WERI-Rb-1 (cell line): ENCODE measurements at regions not wholly inside any gene's neighbourhood (a gene's known extent, or its start where the extent isn't known, plus 50 kb on each side); places are given as distances from the start of the nearest gene placed in this dataset.

Experiments
- DNase-seq: peaks from one replicate; pipeline ENCODE4 v3.0.0-alpha.2; 2020
- H3K27ac ChIP-seq: fragments of 250-450 bp; sonication (Bioruptor Pico); 2 replicates; pipeline ENCODE4 v1.5.1; 2020; ENCODE audit warnings: mild to moderate bottlenecking, moderate library complexity
- H3K27me3 ChIP-seq: fragments of 250-450 bp; sonication (Bioruptor Pico); 2 replicates; pipeline ENCODE4 v1.5.1; 2021; ENCODE audit warnings: mild to moderate bottlenecking, low read depth, moderate library complexity; ENCODE audit not compliant: insufficient read depth, severe bottlenecking
- H3K36me3 ChIP-seq: fragments of 250-450 bp; sonication (Bioruptor Pico); 2 replicates; pipeline ENCODE4 v1.5.1; 2020; ENCODE audit warnings: mild to moderate bottlenecking, moderate library complexity
- H3K4me3 ChIP-seq: 2 replicates; pipeline ENCODE4 v1.5.1; 2011; ENCODE audit warnings: low read depth, mild to moderate bottlenecking, control low read depth, low read length
- H3K9me3 ChIP-seq: fragments of 250-450 bp; sonication (Bioruptor Pico); 2 replicates; pipeline ENCODE4 v1.5.1; 2021; ENCODE audit warnings: mild to moderate bottlenecking, moderate library complexity; ENCODE audit not compliant: severe bottlenecking
- TF ChIP-seq, protein P1 (sequence below): IDR thresholded peaks from 2 replicates; pipeline ENCODE4 v1.5.1; 2011; ENCODE audit warnings: low read depth, mild to moderate bottlenecking, control low read depth, inconsistent platforms, low read length

DNA sequence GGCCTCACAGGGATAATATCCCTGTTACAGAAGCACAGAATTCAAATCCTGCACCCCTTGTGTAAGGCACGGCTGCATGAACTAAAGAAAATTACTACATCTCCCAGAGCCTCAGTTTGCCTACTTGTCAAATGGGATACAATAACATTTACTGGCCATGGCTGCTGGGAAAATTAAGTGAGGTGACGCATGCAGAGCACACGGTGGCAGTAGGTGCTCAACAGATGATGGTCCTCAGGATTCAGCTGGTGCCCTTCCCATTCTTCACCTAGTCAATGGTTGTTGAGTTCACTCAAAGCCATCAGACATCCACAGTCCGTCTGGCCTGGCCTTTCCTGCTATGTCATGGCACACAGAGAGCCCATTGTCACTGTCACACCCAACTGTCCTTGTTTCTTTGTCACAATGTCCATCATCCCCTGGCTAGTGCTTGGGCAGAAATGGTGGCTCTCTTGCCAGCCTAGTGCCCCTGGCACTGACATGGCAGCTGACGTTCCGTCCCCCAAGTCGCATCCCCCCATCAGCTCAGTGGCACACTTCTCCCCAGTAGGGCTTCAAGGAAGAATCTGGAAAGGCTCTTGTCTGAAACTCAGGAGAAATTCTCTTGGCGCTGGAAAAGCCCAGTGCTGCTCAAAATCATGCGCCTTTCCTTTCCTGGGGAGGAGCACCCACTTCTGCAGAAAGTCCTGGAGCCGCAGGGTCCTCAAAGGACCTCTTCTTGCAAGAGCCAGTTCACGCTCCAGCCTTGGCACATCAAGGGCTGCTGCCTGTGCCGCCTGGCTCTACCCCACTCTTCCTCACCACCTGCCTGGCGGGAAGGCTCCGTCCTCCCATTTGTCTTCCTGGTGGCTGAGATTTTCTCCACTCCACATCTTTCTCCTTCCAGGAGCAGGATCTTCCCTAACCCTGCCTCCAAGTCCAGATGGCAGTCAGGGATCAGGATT lies 55.9 kb upstream of the SLC66A3 start:
- Histone ChIP-seq H3K27me3 (no peaks in the 10 kb centered on the region), H3K4me3 (no peak overlapping the region), H3K27ac (no peak overlapping the region), H3K9me3 (peaks cover 3% of the 10 kb centered on the region), H3K36me3 (no peaks in the 10 kb centered on the region)
- no peak for DNase-seq
- TF ChIP-seq, protein P1, sequence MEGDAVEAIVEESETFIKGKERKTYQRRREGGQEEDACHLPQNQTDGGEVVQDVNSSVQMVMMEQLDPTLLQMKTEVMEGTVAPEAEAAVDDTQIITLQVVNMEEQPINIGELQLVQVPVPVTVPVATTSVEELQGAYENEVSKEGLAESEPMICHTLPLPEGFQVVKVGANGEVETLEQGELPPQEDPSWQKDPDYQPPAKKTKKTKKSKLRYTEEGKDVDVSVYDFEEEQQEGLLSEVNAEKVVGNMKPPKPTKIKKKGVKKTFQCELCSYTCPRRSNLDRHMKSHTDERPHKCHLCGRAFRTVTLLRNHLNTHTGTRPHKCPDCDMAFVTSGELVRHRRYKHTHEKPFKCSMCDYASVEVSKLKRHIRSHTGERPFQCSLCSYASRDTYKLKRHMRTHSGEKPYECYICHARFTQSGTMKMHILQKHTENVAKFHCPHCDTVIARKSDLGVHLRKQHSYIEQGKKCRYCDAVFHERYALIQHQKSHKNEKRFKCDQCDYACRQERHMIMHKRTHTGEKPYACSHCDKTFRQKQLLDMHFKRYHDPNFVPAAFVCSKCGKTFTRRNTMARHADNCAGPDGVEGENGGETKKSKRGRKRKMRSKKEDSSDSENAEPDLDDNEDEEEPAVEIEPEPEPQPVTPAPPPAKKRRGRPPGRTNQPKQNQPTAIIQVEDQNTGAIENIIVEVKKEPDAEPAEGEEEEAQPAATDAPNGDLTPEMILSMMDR: 0 out of 2 replicates have a peak, but pooled peaks have one; percentile 9

DNA sequence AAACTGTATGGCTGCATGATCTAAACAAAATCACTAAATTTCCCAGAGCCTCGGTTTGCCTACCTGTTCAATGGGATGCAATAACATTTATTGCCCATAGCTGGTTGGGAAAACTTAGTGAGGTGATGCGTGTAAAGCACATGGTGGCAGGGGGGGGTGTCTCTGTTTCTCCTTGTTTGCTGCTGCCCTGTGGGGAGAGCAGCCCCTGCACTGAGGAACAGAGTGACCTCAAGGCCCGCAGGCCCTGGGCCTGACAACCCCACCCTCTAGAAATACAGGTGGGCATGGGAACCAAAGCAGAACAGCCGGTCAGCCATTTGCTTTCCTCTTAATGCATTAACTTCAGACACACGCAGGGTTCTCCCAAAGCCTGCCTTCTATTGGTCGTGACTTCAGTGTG lies 55.1 kb upstream of the SLC66A3 start:
- Histone ChIP-seq H3K36me3 (no peaks in the 10 kb centered on the region), H3K4me3 (no peak overlapping the region)

DNA sequence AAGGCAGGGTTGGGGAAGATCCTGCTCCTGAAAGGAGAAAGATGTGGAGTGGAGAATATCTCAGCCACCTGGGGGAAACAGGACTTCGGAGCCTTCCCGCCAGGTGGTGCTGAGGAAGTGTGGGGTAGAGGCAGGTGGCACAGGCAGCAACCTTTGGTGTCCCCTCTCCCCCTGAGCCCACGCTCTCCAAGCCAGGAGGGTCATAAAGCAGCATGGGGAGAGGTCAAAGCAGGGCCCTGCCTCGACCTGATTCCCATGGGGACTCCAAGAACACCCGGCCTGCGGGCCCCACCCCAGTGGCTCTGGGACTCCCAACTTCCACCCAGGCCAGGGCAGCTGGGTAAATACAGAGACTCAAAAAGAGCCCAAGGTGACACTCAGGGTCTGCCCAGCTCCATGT lies 54.3 kb upstream of the SLC66A3 start:
- Histone ChIP-seq H3K9me3 (peaks cover 3% of the 10 kb centered on the region), H3K36me3 (no peaks in the 10 kb centered on the region), H3K27me3 (no peaks in the 10 kb centered on the region), H3K4me3 (no peak overlapping the region), H3K27ac (no peak overlapping the region)
- TF ChIP-seq, protein P1: no peak
- DNase-seq: no peak

More for the DNA sequence above, 55.1 kb upstream of the SLC66A3 start:
- no peak for DNase-seq
- peaks cover 3% of the 10 kb centered on the region for H3K9me3 ChIP-seq
- TF ChIP-seq, protein P1: no peak
- no peak overlapping the region for H3K27ac ChIP-seq
- no peaks in the 10 kb centered on the region for H3K27me3 ChIP-seq

DNA sequence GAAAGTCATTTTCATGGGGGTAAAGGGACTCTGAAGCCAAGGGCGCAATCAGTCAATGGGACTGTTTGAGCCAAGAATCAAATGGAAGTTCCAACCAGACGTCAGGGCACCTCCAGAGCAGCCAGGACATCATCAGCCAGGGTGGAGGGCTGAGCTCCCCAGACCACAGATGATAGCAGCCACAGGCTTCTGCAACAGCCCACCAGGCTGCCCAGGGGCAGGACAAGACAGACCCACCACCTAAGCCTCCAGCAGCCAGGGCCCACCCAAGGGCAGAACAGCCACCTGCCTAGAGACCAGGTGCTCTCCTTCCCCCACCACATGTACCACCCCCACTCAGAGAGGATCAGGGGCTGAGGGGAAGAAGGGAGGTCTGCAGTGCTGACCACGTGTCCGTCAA lies 53.8 kb upstream of the SLC66A3 start:
- Histone ChIP-seq H3K4me3 (no peak overlapping the region), H3K9me3 (peaks cover 3% of the 10 kb centered on the region), H3K36me3 (no peaks in the 10 kb centered on the region), H3K27me3 (no peaks in the 10 kb centered on the region), H3K27ac (no peak overlapping the region)
- TF ChIP-seq, protein P1: no peak
- no peak for DNase-seq

DNA sequence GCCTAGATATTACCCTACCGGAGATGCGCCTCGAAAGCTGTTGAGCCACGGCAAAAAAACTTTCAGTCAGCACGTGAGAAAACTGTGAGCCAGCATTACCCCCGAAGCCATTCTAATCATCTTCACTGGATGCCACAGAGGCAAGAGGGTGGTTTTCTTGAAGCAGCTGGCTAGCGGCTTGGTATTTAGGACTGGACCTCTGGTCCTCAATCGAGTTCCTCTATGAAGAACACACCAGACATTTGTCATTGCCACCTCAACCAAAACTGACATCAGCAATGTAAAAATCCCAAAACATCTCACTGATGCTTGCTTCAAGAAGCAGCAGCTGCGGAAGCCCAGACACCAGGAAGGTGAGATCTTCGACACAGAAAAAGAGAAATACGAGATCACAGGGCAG lies 52.8 kb upstream of the SLC66A3 start:
- no peak for DNase-seq
- Histone ChIP-seq H3K27ac (no peak overlapping the region), H3K4me3 (no peak overlapping the region), H3K36me3 (no peaks in the 10 kb centered on the region), H3K9me3 (peaks cover 3% of the 10 kb centered on the region), H3K27me3 (no peaks in the 10 kb centered on the region)
- TF ChIP-seq, protein P1: no peak
